ENCODE measurements at regions not wholly inside any gene's neighbourhood (a gene's known extent, or its start where the extent isn't known, plus 50 kb on each side); places are given as distances from the start of the nearest gene placed in this dataset.
"Not testable (repeated sequence)": the region's sequence is repeated elsewhere in the genome, so short reads cannot be mapped to it uniquely, and the experiment has no call there.

GRCh38 chr2:8378016-8378810, 303.6 kb upstream of the ID2 start:
- no peak for DNase-seq

- no peak for DNase-seq
Measured at GRCh38 chr2:8379128-8379527, 302.7 kb upstream of the ID2 start.

GRCh38 chr2:8379549-8379948, 302.3 kb upstream of the ID2 start:
- DNase-seq, result no peak

- no peak for DNase-seq
Measured at GRCh38 chr2:8380026-8380425, 301.8 kb upstream of the ID2 start.

DNA sequence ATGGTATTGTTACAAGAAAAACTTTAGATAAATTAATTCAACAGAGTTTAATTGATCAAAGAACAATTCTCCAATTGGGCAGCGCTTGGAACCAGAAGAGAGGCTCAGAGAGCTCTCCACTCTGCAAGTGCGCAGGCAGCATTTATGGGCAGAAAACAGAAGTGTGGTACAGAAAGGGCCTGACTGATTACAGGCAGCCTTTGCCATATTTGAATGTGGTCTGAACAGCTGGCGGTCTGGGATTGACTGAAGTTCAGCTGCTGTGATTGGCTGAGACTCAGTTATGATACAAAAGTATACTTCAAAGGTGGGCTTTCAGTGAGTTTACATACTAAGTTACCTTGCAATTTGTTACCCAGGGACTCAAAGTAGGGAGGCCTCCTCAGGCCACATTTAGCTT, 301.3 kb upstream of the ID2 start:
- DNase-seq, result no peak

DNA sequence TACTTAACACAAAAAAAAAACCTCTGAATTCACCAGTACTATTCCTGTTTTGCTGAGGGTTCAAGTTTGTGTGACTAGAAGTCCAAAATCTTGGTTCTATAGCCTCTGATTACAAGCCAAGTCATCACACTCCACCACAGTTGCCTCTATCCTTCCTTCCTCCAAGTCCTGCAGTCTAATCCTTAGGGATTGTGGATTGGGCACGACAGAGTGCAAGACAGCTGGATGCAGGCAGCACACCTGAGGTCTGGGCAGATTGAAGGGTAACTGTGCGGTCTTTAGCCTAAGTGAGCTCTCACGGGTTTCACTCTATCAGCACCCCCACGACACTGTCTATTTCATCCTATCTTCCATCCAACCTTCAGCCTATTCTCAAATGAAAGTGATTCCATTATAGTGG, 299.4 kb upstream of the ID2 start:
- DNase-seq, result no peak

DNA sequence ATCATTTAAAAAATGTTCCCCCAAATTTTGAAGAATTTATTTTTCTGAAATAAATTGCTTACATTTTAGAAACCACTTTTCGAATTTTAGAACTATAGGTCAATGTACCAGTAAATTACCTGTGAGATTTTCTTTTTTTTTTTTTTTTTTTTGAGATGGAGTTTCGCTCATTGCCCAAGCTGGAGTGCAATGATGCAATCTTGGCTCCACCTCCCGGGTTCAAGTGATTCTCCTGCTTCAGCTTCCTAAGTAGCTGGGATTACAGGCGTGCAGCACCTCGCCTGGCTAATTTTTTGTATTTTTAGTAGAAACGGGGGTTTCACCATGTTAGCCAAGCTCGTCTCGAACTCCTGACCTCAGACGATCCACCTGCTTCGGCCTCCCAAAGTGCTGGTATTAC, 295.1 kb upstream of the ID2 start:
- DNase-seq, result not testable (repeated sequence)

DNA sequence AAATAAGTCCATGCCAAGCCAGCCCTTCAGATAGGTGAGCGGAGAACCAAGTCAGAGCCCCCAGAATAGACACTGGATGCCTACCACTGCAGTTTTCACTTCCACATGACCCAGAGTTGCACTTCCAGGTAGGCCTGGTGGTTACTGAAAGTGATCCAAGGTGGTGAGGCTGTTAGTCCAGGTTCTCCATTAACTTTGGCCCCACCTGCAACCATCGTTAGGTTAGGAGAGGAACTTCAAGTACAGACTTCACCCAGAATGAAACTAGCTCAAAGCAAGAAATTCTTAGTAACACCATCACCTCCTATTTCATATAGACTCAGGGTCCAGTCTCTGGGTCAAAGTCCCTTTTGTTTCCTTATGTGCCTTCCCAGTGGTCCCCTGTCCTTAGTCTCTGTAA, 293.1 kb upstream of the ID2 start:
- DNase-seq, result no peak

GRCh38 chr2:8389431-8390108, 292.3 kb upstream of the ID2 start:
- DNase-seq, result no peak

- no peak for DNase-seq
Measured at GRCh38 chr2:8391126-8391525, 290.7 kb upstream of the ID2 start.

- DNase-seq, result no peak
Measured at GRCh38 chr2:8391584-8391983, 290.3 kb upstream of the ID2 start.

DNA sequence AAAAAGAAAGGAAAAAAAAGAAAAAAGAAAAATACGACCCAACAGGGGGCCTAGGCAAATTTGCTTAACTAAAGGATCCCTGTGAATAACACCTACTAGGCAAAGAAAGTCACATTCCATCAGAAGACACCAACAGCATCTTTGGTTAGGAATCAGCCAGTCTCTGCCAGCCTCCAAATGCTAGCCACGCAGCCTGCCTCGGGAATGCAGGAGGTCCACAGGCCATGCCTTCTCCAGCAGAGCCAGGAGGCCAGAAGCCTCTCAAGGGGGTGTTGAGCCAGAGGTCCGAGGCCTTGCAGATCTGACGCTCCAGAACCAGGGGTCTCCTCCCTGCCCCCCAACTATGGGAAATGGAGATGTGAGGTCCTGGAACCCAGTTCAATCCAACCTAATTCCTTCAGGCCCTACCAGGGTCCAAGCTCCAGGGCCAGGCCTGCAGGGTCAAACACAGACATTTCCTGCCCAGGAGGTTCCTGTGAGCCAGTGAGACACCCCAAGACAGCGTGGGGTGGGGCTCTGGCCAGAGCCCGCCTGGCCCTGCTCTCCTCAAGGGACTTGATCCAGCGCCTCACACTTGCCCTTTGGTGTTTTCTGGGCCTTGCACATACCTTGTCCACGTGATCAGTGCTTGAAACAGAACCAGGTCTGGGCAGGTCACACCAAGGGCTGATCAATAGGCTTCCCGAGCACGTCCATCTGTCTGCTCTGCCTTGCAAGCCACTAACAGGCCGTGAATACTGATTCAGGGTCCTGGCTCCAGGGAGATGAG, 289.6 kb upstream of the ID2 start:
- no peak for DNase-seq

- no peak for DNase-seq
Measured at GRCh38 chr2:8393506-8393905, 288.4 kb upstream of the ID2 start.

- DNase-seq, result no peak
Measured at GRCh38 chr2:8394131-8394530, 287.7 kb upstream of the ID2 start.

- DNase-seq, result no peak
Measured at GRCh38 chr2:8394569-8395359, 287.1 kb upstream of the ID2 start.

DNA sequence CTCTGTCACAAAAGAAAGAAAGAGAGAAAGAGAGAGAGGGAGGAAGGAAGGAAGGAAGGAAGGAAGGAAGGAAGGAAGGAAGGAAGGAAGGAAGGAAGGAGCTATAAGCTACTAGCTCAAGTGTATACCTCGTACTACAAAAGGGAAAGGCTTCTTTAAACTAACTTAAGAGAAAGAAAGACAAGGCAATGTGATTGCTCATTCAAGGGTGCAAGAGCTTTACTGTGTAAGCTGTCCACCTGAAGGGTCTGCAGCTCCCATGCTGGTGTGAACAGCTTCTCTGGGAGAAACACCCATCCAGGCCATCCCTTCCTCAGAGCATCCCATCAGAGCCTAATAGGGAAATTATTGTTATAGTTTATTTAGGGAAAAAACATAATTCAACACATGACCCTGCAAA, 286.1 kb upstream of the ID2 start:
- no peak for DNase-seq

GRCh38 chr2:8398040-8398668, 283.7 kb upstream of the ID2 start:
- no peak for DNase-seq

DNA sequence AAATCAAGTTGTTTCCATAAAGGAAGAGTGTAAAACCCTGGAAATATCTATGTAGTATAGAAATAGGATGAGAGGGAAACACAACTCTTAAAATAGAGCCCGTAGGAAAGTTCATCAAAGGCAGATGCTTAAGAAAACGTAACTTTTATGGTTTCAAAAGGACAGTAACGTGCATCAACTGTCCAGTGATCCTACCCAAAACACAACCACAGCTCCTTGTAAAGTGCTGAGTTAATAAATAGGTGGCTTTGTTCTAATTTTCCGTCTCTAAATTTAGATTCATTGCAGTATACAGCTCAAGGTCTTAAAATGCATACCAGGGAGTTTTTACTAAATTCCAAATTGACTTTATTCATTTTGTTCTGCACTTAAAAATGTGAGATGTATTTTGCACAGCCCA, 282.1 kb upstream of the ID2 start:
- DNase-seq, result no peak

- DNase-seq, result no peak
Measured at GRCh38 chr2:8400196-8400595, 281.7 kb upstream of the ID2 start.

- DNase-seq, result peak; percentile 34
Measured at GRCh38 chr2:8402222-8402621, 279.6 kb upstream of the ID2 start.

- no peak for DNase-seq
Measured at GRCh38 chr2:8403876-8404275, 278.0 kb upstream of the ID2 start.

DNA sequence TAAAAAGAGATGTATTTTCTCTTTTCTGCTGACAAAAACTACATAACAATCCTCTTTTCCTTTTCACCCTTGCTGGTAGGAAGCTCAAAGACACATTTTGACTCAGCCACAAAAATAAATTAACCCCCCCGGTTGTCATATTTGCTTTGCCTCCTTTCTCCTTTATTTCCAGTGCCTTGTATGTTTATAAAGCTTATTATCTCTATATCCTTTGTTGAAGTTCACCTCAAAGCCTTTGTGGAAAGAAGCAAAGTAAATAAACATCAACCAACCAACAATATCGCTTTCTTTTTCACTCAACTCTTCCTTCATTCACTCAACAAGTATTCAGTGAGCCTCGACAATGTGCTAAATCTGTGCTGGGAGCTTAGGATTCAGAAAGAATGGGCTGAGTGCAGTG, 276.5 kb upstream of the ID2 start:
- no peak for DNase-seq

GRCh38 chr2:8406271-8406670, 275.6 kb upstream of the ID2 start:
- DNase-seq, result no peak

All from NCI-H1436 (cell line).